Liver (tissue), 7 donors: ENCODE measurements at regions not wholly inside any gene's neighbourhood (a gene's known extent, or its start where the extent isn't known, plus 50 kb on each side); places are given as distances from the start of the nearest gene placed in this dataset.

Experiments
- DNase-seq: peaks from one replicate; pipeline ENCODE4 v3.0.0-alpha.2; 2017; ENCODE audit warnings: low spot score
- H3K27ac ChIP-seq, 2 donors: one replicate each; pipeline ENCODE4 v1.7.0; 2013; ENCODE audit warnings: inconsistent platforms in 2 of 2, low read length in 2 of 2, control low read depth in 1 of 2, low read depth in 1 of 2, mild to moderate bottlenecking in 1 of 2
- H3K27me3 ChIP-seq, 4 donors: one replicate each; pipeline versions ENCODE4 v1.6.1 to v1.7.0; 2013; ENCODE audit warnings: low read length in 3 of 4, inconsistent platforms in 1 of 4, mild to moderate bottlenecking in 1 of 4, moderate library complexity in 1 of 4; ENCODE audit not compliant: control insufficient read depth in 4 of 4, insufficient read depth in 4 of 4
- H3K36me3 ChIP-seq, 4 donors: one replicate each; pipeline versions ENCODE4 v1.6.1 to v1.7.0; 2013; ENCODE audit warnings: low read length in 3 of 4, mild to moderate bottlenecking in 3 of 4, low read depth in 1 of 4, moderate library complexity in 1 of 4; ENCODE audit not compliant: control insufficient read depth in 4 of 4, insufficient read depth in 3 of 4
- H3K4me1 ChIP-seq, 4 donors: one replicate each; pipeline versions ENCODE4 v1.6.1 to v1.7.0; 2013; ENCODE audit warnings: low read length in 3 of 4, mild to moderate bottlenecking in 3 of 4, moderate library complexity in 1 of 4; ENCODE audit not compliant: control insufficient read depth in 4 of 4, insufficient read depth in 4 of 4
- H3K4me3 ChIP-seq, 3 donors: one replicate each; pipeline versions ENCODE4 v1.6.1 to v1.7.0; 2013; ENCODE audit warnings: low read length in 3 of 3, control low read depth in 1 of 3, low read depth in 1 of 3, mild to moderate bottlenecking in 1 of 3
- H3K9ac ChIP-seq, 2 donors: one replicate each; pipeline ENCODE4 v1.7.0; 2013; ENCODE audit warnings: low read length in 2 of 2, mild to moderate bottlenecking in 2 of 2, moderate library complexity in 2 of 2, control low read depth in 1 of 2, low read depth in 1 of 2
- H3K9me3 ChIP-seq, 4 donors: one replicate each; pipeline versions ENCODE4 v1.6.1 to v1.7.0; 2013; ENCODE audit warnings: low read length in 3 of 4; ENCODE audit not compliant: control insufficient read depth in 4 of 4
- EGR1 ChIP-seq, 2 donors: IDR thresholded peaks; 2 replicates each; pipeline ENCODE4 v1.6.1; 2016 to 2018; ENCODE audit warnings: antibody characterized with exemption in 2 of 2, low read depth in 2 of 2
- FOXA1 ChIP-seq: IDR thresholded peaks from 2 replicates; pipeline ENCODE4 v1.6.1; 2016; ENCODE audit warnings: antibody characterized with exemption
- FOXA2 ChIP-seq: IDR thresholded peaks from 2 replicates; pipeline ENCODE4 v1.6.1; 2016; ENCODE audit warnings: antibody characterized with exemption
- GABPA ChIP-seq, 2 donors: IDR thresholded peaks in 1 of 2; conservative IDR thresholded peaks in 1 of 2; 2 replicates each; pipeline ENCODE4 v1.6.1; 2016; ENCODE audit warnings: antibody characterized with exemption in 2 of 2, mild to moderate bottlenecking in 1 of 2, moderate library complexity in 1 of 2
- HNF4A ChIP-seq, 2 donors: conservative IDR thresholded peaks; 2 replicates each; pipeline ENCODE4 v1.6.1; 2016; ENCODE audit warnings: antibody characterized with exemption in 2 of 2, mild to moderate bottlenecking in 2 of 2
- HNF4G ChIP-seq: IDR thresholded peaks from 2 replicates; pipeline ENCODE4 v1.6.1; 2016; ENCODE audit warnings: antibody characterized with exemption
- JUND ChIP-seq, 2 donors: IDR thresholded peaks; 2 replicates each; pipeline ENCODE4 v1.6.1; 2016; ENCODE audit warnings: antibody characterized with exemption in 2 of 2
- NR2F2 ChIP-seq: IDR thresholded peaks from 2 replicates; pipeline ENCODE4 v1.6.1; 2016; ENCODE audit warnings: antibody characterized with exemption
- RAD21 ChIP-seq, 2 donors: IDR thresholded peaks; 2 replicates each; pipeline ENCODE4 v1.6.1; 2016; ENCODE audit warnings: antibody characterized with exemption in 2 of 2, mild to moderate bottlenecking in 2 of 2
- SP1 ChIP-seq: IDR thresholded peaks from 2 replicates; pipeline ENCODE4 v1.6.1; 2018; ENCODE audit warnings: antibody characterized with exemption, mild to moderate bottlenecking
- TAF1 ChIP-seq: conservative IDR thresholded peaks from 2 replicates; pipeline ENCODE4 v1.6.1; 2016; ENCODE audit warnings: antibody characterized with exemption, mild to moderate bottlenecking
- WGBS: extraction: QIAGEN DNeasy Blood & Tissue Kit; methylation state at CpG from one replicate; pipeline ENCODE4 v1.1.7; 2013; 5-methylcytosine and 5-hydroxymethylcytosine counted together
- TF ChIP-seq, protein P1 (sequence below): IDR thresholded peaks from 2 replicates; pipeline ENCODE4 v1.6.1; 2016; ENCODE audit warnings: antibody characterized with exemption
- TF ChIP-seq, protein P2 (sequence below): IDR thresholded peaks from 2 replicates; pipeline ENCODE4 v1.6.1; 2016; ENCODE audit warnings: antibody characterized with exemption
- TF ChIP-seq, protein P3 (sequence below): IDR thresholded peaks from 2 replicates; pipeline ENCODE4 v1.6.1; 2016; ENCODE audit warnings: antibody characterized with exemption, mild to moderate bottlenecking
- TF ChIP-seq, protein P4 (sequence below): IDR thresholded peaks from 2 replicates; pipeline ENCODE4 v1.6.1; 2016; ENCODE audit warnings: antibody characterized with exemption
- donor health status: healthy.
- donor health status: healthy.
- donor health status: healthy.
- donor health status: healthy.

GRCh38 chr16:62927122-62927521 lies 890.9 kb upstream of the CDH8 start:
- Histone ChIP-seq H3K9ac (no peak overlapping the region), H3K27ac (no peak overlapping the region), H3K9me3 (no peaks in the 10 kb centered on the region), H3K4me3 (no peak overlapping the region), H3K4me1 (no peaks in the 10 kb centered on the region), H3K36me3 (no peaks in the 10 kb centered on the region), H3K27me3 (peaks cover 0 to 6% (median 0%) of the 10 kb centered on the region in 4 donors)
- WGBS: 32% methylated on average over 2 of the region's 2 CpGs
- no peak for DNase-seq
- TF ChIP-seq, protein P1, sequence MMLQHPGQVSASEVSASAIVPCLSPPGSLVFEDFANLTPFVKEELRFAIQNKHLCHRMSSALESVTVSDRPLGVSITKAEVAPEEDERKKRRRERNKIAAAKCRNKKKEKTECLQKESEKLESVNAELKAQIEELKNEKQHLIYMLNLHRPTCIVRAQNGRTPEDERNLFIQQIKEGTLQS: no peak
- TF ChIP-seq, protein P2, sequence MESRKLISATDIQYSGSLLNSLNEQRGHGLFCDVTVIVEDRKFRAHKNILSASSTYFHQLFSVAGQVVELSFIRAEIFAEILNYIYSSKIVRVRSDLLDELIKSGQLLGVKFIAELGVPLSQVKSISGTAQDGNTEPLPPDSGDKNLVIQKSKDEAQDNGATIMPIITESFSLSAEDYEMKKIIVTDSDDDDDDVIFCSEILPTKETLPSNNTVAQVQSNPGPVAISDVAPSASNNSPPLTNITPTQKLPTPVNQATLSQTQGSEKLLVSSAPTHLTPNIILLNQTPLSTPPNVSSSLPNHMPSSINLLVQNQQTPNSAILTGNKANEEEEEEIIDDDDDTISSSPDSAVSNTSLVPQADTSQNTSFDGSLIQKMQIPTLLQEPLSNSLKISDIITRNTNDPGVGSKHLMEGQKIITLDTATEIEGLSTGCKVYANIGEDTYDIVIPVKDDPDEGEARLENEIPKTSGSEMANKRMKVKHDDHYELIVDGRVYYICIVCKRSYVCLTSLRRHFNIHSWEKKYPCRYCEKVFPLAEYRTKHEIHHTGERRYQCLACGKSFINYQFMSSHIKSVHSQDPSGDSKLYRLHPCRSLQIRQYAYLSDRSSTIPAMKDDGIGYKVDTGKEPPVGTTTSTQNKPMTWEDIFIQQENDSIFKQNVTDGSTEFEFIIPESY: no peak
- TF ChIP-seq SP1 (no peak), NR2F2 (no peak), HNF4A (conservative IDR thresholded peaks at IDR 0.05) (no peak)

GRCh38 chr16:62926121-62926801 lies 890.0 kb upstream of the CDH8 start:
- H3K27me3 ChIP-seq: peaks cover 0 to 2% (median 0%) of the 10 kb centered on the region in 4 donors
- no peak overlapping the region for H3K9ac ChIP-seq
- no peak overlapping the region for H3K27ac ChIP-seq
- 64% methylated on average over 5 of the region's 5 CpGs for whole genome bisulfite sequencing
- no peaks in the 10 kb centered on the region for H3K9me3 ChIP-seq
- TF ChIP-seq GABPA (IDR thresholded peaks at IDR 0.05 in 1 of 2, conservative IDR thresholded peaks at IDR 0.05 in 1 of 2) (no peak), NR2F2 (no peak), EGR1 (IDR thresholded peaks at IDR 0.05; ENCODE audit: low read depth in 2 of 2) (no peak)
- H3K36me3 ChIP-seq: no peaks in the 10 kb centered on the region
- H3K4me3 ChIP-seq: no peak overlapping the region
- no peaks in the 10 kb centered on the region for H3K4me1 ChIP-seq
- DNase-seq: no peak

DNA sequence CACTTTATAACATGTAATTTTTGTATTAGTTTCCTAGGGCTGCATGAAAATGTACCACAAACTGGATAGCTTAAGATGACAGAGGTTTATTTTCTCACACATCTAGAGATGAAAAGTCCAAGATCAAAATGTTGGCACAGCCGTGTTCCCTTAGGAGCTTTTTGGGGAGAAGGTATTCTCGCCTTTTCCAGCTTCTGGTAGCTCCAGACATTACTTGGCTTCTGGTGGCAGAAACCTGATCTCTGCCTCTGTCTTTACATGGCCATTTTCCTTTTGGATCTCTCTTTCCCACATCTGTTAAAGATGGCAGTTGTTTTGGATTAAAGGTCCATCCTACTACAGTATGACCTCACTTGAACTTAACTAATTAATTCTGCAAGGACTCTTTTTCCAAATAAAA lies 885.7 kb upstream of the CDH8 start:
- 67% methylated on average over 2 of the region's 2 CpGs for whole genome bisulfite sequencing
- TF ChIP-seq HNF4G: no peak
- TF ChIP-seq FOXA1: no peak
- no peak for TF ChIP-seq TAF1
- TF ChIP-seq HNF4A (conservative IDR thresholded peaks at IDR 0.05): no peak
- TF ChIP-seq, protein P2: no peak
- TF ChIP-seq NR2F2: no peak
- no peak for TF ChIP-seq FOXA2
- TF ChIP-seq, protein P3, sequence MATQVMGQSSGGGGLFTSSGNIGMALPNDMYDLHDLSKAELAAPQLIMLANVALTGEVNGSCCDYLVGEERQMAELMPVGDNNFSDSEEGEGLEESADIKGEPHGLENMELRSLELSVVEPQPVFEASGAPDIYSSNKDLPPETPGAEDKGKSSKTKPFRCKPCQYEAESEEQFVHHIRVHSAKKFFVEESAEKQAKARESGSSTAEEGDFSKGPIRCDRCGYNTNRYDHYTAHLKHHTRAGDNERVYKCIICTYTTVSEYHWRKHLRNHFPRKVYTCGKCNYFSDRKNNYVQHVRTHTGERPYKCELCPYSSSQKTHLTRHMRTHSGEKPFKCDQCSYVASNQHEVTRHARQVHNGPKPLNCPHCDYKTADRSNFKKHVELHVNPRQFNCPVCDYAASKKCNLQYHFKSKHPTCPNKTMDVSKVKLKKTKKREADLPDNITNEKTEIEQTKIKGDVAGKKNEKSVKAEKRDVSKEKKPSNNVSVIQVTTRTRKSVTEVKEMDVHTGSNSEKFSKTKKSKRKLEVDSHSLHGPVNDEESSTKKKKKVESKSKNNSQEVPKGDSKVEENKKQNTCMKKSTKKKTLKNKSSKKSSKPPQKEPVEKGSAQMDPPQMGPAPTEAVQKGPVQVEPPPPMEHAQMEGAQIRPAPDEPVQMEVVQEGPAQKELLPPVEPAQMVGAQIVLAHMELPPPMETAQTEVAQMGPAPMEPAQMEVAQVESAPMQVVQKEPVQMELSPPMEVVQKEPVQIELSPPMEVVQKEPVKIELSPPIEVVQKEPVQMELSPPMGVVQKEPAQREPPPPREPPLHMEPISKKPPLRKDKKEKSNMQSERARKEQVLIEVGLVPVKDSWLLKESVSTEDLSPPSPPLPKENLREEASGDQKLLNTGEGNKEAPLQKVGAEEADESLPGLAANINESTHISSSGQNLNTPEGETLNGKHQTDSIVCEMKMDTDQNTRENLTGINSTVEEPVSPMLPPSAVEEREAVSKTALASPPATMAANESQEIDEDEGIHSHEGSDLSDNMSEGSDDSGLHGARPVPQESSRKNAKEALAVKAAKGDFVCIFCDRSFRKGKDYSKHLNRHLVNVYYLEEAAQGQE: no peak
- TF ChIP-seq JUND (IDR thresholded peaks at IDR 0.05): no peak
- no peak for TF ChIP-seq RAD21 (IDR thresholded peaks at IDR 0.05)
- TF ChIP-seq, protein P1: no peak
- TF ChIP-seq, protein P4, sequence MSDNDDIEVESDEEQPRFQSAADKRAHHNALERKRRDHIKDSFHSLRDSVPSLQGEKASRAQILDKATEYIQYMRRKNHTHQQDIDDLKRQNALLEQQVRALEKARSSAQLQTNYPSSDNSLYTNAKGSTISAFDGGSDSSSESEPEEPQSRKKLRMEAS: no peak
- DNase-seq: no peak
- Histone ChIP-seq H3K9me3 (no peaks in the 10 kb centered on the region), H3K4me3 (no peak overlapping the region), H3K9ac (no peak overlapping the region), H3K27me3 (peaks cover 0 to 8% (median 3%) of the 10 kb centered on the region in 4 donors), H3K4me1 (no peaks in the 10 kb centered on the region), H3K27ac (no peak overlapping the region), H3K36me3 (no peaks in the 10 kb centered on the region)
